ENCODE measurements at regions not wholly inside any gene's neighbourhood (a gene's known extent, or its start where the extent isn't known, plus 50 kb on each side); places are given as distances from the start of the nearest gene placed in this dataset.

GRCh38 chr5:99955962-99956361, 579.2 kb upstream of the FAM174A start:
- Mint-ChIP-seq H3K36me3 (ENCODE audit: insufficient read depth, unreplicated experiment) (no peaks in the 10 kb centered on the region), H3K4me3 (ENCODE audit: low read depth, unreplicated experiment) (no peak overlapping the region), H3K27ac (ENCODE audit: unreplicated experiment) (no peak overlapping the region), H3K27me3 (ENCODE audit: unreplicated experiment) (no peaks in the 10 kb centered on the region), H3K9me3 (ENCODE audit: low read depth, unreplicated experiment) (peaks cover 8% of the 10 kb centered on the region), H3K4me1 (ENCODE audit: low read depth, unreplicated experiment) (no peaks in the 10 kb centered on the region)
- no peak for DNase-seq
- CTCF ChIA-PET, result no interaction called here
- TF ChIP-seq, protein P1, sequence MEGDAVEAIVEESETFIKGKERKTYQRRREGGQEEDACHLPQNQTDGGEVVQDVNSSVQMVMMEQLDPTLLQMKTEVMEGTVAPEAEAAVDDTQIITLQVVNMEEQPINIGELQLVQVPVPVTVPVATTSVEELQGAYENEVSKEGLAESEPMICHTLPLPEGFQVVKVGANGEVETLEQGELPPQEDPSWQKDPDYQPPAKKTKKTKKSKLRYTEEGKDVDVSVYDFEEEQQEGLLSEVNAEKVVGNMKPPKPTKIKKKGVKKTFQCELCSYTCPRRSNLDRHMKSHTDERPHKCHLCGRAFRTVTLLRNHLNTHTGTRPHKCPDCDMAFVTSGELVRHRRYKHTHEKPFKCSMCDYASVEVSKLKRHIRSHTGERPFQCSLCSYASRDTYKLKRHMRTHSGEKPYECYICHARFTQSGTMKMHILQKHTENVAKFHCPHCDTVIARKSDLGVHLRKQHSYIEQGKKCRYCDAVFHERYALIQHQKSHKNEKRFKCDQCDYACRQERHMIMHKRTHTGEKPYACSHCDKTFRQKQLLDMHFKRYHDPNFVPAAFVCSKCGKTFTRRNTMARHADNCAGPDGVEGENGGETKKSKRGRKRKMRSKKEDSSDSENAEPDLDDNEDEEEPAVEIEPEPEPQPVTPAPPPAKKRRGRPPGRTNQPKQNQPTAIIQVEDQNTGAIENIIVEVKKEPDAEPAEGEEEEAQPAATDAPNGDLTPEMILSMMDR (IDR thresholded peaks at IDR 0.05; ENCODE audit: unreplicated experiment), result no peak
- intact Hi-C loops (cut with micrococcal nuclease; ENCODE audit: unreplicated experiment), result no loop called here
- no TSS peak for BruUV-seq (replicated peaks)

DNA sequence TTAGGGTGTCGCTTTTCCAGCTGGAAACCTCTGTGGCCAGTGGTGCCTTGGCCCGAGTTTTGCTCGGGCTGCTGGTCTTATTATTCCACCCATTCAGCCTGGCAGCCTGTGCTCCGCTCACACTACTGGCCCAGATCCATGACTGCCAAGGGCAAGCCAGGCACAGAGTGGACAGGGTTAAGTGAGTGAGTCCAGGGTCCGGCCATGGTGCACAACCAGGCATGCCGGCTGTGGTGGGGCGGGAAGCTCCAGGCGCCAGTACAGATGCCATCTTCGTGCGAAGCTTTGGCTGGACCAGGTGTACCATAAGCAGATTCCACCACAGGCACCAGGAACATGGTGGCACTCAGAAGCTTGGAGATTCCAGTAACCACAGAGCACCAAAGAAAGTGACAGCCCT, 580.2 kb upstream of the FAM174A start:
- intact Hi-C loops (cut with micrococcal nuclease; ENCODE audit: unreplicated experiment), result no loop called here
- no peak overlapping the region for H3K27ac Mint-ChIP-seq (ENCODE audit: unreplicated experiment)
- TF ChIP-seq, protein P1 (IDR thresholded peaks at IDR 0.05; ENCODE audit: unreplicated experiment), result no peak
- H3K27me3 Mint-ChIP-seq (ENCODE audit: unreplicated experiment), result no peaks in the 10 kb centered on the region
- no TSS peak for BruUV-seq (replicated peaks)
- H3K4me3 Mint-ChIP-seq (ENCODE audit: low read depth, unreplicated experiment), result no peak overlapping the region
- peaks cover 4% of the 10 kb centered on the region for H3K9me3 Mint-ChIP-seq (ENCODE audit: low read depth, unreplicated experiment)
- no peaks in the 10 kb centered on the region for H3K36me3 Mint-ChIP-seq (ENCODE audit: insufficient read depth, unreplicated experiment)
- no peak for DNase-seq
- CTCF ChIA-PET, result no interaction called here
- no peaks in the 10 kb centered on the region for H3K4me1 Mint-ChIP-seq (ENCODE audit: low read depth, unreplicated experiment)

DNA sequence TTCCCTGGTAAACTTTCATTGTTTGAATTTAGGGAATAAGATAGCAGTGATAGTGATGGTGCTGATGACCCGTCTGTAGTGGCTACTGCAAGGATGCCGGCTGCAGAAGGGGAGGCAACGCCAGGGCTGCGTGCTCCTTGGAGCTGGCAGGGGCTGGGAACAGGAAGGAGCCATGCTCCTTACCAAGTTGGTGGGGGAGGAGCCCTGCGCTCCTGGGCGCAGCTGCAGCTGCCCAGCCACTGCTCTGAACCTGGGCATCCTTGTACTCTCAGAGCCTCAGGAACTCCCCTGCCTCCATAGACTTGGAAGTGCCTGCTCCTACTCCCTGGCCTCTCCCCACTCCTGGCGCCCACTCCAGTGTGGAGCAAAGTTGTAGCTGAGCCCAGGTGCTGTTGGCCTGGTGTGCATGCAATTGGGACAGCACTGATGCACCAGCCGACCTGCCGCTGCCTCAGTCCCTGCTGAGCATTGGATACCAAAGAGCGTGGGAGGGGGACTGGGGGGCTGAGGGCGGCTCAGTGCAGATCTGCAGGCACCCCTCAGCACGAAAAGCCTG, 585.1 kb upstream of the FAM174A start:
- no peak for DNase-seq
- no peaks in the 10 kb centered on the region for H3K36me3 Mint-ChIP-seq (ENCODE audit: insufficient read depth, unreplicated experiment)
- intact Hi-C loops (cut with micrococcal nuclease; ENCODE audit: unreplicated experiment), result no loop called here
- BruUV-seq (replicated peaks), result no TSS peak
- peaks cover 4% of the 10 kb centered on the region for H3K9me3 Mint-ChIP-seq (ENCODE audit: low read depth, unreplicated experiment)
- no peaks in the 10 kb centered on the region for H3K27me3 Mint-ChIP-seq (ENCODE audit: unreplicated experiment)
- CTCF ChIA-PET, result no interaction called here
- TF ChIP-seq, protein P1 (IDR thresholded peaks at IDR 0.05; ENCODE audit: unreplicated experiment), result no peak
- no peak overlapping the region for H3K27ac Mint-ChIP-seq (ENCODE audit: unreplicated experiment)
- H3K4me3 Mint-ChIP-seq (ENCODE audit: low read depth, unreplicated experiment), result no peak overlapping the region
- no peaks in the 10 kb centered on the region for H3K4me1 Mint-ChIP-seq (ENCODE audit: low read depth, unreplicated experiment)

- Mint-ChIP-seq H3K27me3 (ENCODE audit: unreplicated experiment) (no peaks in the 10 kb centered on the region), H3K4me1 (ENCODE audit: low read depth, unreplicated experiment) (no peaks in the 10 kb centered on the region), H3K36me3 (ENCODE audit: insufficient read depth, unreplicated experiment) (no peaks in the 10 kb centered on the region), H3K9me3 (ENCODE audit: low read depth, unreplicated experiment) (no peaks in the 10 kb centered on the region), H3K27ac (ENCODE audit: unreplicated experiment) (no peak overlapping the region), H3K4me3 (ENCODE audit: low read depth, unreplicated experiment) (no peak overlapping the region)
- CTCF ChIA-PET, result no interaction called here
- intact Hi-C loops (cut with micrococcal nuclease; ENCODE audit: unreplicated experiment), result no loop called here
- TF ChIP-seq, protein P1 (IDR thresholded peaks at IDR 0.05; ENCODE audit: unreplicated experiment), result no peak
- no peak for DNase-seq
- BruUV-seq (replicated peaks), result no TSS peak
Measured at GRCh38 chr5:99949361-99949760, 585.8 kb upstream of the FAM174A start.
